ENCODE measurements at regions not wholly inside any gene's neighbourhood (a gene's known extent, or its start where the extent isn't known, plus 50 kb on each side); places are given as distances from the start of the nearest gene placed in this dataset.

DNA sequence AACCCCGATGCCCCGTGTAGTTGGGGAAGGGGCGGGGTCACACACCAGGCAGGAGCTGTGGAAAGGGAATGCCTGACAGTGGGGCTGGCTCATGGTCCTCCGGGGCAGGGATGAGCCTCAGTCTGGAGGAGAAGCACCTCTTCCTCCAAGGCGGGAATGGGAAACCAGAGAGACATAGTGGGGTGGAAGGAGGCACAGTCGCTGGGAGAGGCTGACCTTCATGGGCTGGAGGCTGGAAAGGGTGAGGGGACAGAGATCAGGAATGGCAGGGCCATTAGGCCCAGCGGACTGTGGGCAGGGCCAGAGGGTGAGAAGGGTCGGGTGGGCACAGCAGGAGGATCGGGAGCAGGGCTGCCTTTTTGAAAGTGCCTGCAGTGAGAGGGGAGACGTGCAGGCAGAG, 65.8 kb upstream of the LINGO1 start:
- no peaks in the 10 kb centered on the region for H3K4me1 Mint-ChIP-seq
- DNase-seq (ENCODE audit: low spot score in 2 of 2), result no peak
- H3K4me3 Mint-ChIP-seq, result no peak overlapping the region
- no peaks in the 10 kb centered on the region for H3K36me3 Mint-ChIP-seq
- H3K9me3 Mint-ChIP-seq, result no peaks in the 10 kb centered on the region
- H3K27ac Mint-ChIP-seq, result no peak overlapping the region
- no peak for ATAC-seq

GRCh38 chr15:77697893-77698292, 65.2 kb upstream of the LINGO1 start:
- DNase-seq (ENCODE audit: low spot score in 2 of 2) (no peak), ATAC-seq (no peak)
- Mint-ChIP-seq H3K27ac (no peak overlapping the region), H3K36me3 (no peaks in the 10 kb centered on the region), H3K4me1 (no peaks in the 10 kb centered on the region), H3K9me3 (no peaks in the 10 kb centered on the region), H3K4me3 (no peak overlapping the region)

DNA sequence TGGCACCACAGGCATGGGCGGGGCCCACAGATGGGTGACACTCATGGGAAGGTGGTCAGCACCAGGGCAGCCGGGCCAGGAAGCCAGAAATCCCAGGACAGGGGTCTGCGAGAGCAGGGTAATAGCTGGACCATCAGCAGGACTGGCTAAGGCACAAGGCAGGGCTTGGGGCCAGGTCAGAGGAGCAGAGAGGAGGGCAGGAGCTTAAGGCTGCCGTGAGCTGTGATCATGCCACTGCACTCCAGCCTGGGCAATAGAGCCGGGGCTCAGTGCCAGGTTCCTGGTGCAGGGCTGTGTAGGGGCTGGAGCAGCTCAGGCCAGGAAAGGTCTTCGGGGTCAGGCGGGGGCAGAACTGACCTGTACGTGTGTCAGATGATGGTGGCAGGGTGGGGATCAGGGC, 64.2 kb upstream of the LINGO1 start:
- Mint-ChIP-seq H3K4me3 (no peak overlapping the region), H3K9me3 (no peaks in the 10 kb centered on the region), H3K27ac (no peak overlapping the region), H3K36me3 (no peaks in the 10 kb centered on the region), H3K4me1 (no peaks in the 10 kb centered on the region)
- no peak for DNase-seq (ENCODE audit: low spot score in 2 of 2)
- ATAC-seq, result no peak

DNA sequence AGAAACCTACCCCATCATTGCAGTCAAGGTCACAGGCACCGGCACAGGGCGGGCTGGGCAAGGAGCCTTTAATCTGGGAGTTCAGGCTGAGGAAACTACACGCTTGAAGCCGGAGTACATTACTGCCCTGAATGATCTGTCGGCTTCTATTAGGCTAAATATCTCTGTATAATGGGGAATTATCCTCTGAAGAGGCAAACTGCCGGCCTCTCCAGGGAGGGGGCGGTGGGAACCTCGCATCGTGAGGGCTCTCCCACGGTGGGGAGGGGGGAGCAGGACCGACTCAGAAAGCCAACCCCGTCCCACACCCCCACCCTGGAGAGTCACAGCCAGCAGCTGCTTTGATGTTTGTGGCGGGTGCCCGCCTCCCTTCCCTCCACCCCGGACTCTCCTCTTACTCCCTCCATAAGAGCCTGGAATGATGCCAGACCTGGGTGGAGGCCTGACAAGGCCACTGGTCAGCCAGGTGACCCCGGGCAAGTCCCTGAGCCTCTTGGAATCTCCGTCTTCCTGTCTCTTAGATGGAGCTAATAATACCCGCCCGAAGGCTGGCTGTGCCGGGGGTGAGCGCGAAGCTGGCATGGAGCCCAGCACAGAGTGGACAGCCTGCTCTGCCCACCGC, 63.4 kb upstream of the LINGO1 start:
- DNase-seq (ENCODE audit: low spot score in 2 of 2), result no peak
- ATAC-seq, result no peak
- no peaks in the 10 kb centered on the region for H3K36me3 Mint-ChIP-seq
- H3K4me3 Mint-ChIP-seq, result no peak overlapping the region
- H3K9me3 Mint-ChIP-seq, result no peaks in the 10 kb centered on the region
- H3K27ac Mint-ChIP-seq, result no peak overlapping the region
- no peaks in the 10 kb centered on the region for H3K4me1 Mint-ChIP-seq

- no peak overlapping the region for H3K27ac Mint-ChIP-seq
- H3K36me3 Mint-ChIP-seq, result no peaks in the 10 kb centered on the region
- H3K4me1 Mint-ChIP-seq, result no peaks in the 10 kb centered on the region
- DNase-seq (ENCODE audit: low spot score in 2 of 2) (no peak), ATAC-seq (no peak)
- H3K9me3 Mint-ChIP-seq, result no peaks in the 10 kb centered on the region
- H3K4me3 Mint-ChIP-seq, result no peak overlapping the region
Measured at GRCh38 chr15:77695548-77695947, 62.8 kb upstream of the LINGO1 start.

GRCh38 chr15:77693576-77693975, 60.9 kb upstream of the LINGO1 start:
- Mint-ChIP-seq H3K36me3 (no peaks in the 10 kb centered on the region), H3K4me3 (no peak overlapping the region), H3K9me3 (no peaks in the 10 kb centered on the region), H3K27ac (peak overlapping the region; percentile 17), H3K4me1 (no peaks in the 10 kb centered on the region)
- ATAC-seq (no peak), DNase-seq (ENCODE audit: low spot score in 2 of 2) (no peak)

DNA sequence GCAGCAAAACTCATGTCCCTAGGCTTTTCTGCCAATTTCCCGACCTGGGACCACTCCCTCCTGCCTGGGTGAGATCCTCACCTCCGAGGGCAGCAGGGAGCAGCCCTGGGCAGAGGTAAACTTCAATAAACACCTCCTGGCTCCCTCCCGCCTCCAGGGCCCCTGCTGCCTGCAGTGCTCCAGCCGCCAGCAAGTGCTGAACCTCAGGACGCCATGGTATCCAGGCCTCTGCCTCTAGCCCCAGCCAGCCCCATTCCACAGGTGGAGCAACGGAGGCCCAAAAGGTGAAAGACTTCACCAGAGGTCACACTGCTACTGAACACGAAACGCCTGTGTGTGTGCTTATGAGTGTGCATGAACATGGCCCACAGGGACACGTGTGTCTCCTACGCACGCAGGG, 59.9 kb upstream of the LINGO1 start:
- no peak overlapping the region for H3K4me3 Mint-ChIP-seq
- ATAC-seq, result no peak

GRCh38 chr15:77691607-77692006, 58.9 kb upstream of the LINGO1 start:
- H3K4me3 Mint-ChIP-seq, result no peak overlapping the region
- no peaks in the 10 kb centered on the region for H3K36me3 Mint-ChIP-seq
- ATAC-seq (no peak), DNase-seq (ENCODE audit: low spot score in 2 of 2) (no peak)
- H3K9me3 Mint-ChIP-seq, result no peaks in the 10 kb centered on the region
- H3K4me1 Mint-ChIP-seq, result no peaks in the 10 kb centered on the region
- no peak overlapping the region for H3K27ac Mint-ChIP-seq

More for the DNA sequence above, 59.9 kb upstream of the LINGO1 start:
- no peak overlapping the region for H3K27ac Mint-ChIP-seq
- H3K4me1 Mint-ChIP-seq, result no peaks in the 10 kb centered on the region
- H3K9me3 Mint-ChIP-seq, result no peaks in the 10 kb centered on the region
- H3K36me3 Mint-ChIP-seq, result no peaks in the 10 kb centered on the region
- DNase-seq (ENCODE audit: low spot score in 2 of 2), result no peak

DNA sequence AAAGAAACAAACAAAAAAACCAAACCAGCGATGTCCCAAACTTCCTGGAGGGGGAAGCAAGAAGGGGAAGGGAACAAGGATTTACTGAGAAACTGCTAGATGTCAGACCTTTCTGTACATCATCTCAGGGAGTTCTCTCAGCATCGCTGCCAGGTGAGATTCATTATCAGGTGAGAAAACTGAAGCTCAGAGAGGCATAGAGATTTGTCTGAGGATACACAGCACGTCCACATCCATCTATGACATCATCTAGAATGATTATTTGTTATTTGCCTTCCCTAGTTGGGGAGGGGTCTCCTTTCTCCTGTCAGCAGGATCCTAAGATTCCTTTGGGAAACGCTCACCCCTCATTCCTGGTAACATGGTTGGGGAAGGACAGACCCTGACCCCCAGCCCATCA, 57.1 kb upstream of the LINGO1 start:
- no peak for ATAC-seq
- Mint-ChIP-seq H3K9me3 (no peaks in the 10 kb centered on the region), H3K4me1 (no peaks in the 10 kb centered on the region), H3K4me3 (no peak overlapping the region), H3K36me3 (no peaks in the 10 kb centered on the region), H3K27ac (no peak overlapping the region)
- DNase-seq (ENCODE audit: low spot score in 2 of 2), result no peak

GRCh38 chr15:77688693-77689092, 56.0 kb upstream of the LINGO1 start:
- Mint-ChIP-seq H3K4me1 (no peaks in the 10 kb centered on the region), H3K9me3 (no peaks in the 10 kb centered on the region), H3K36me3 (no peaks in the 10 kb centered on the region), H3K4me3 (no peak overlapping the region), H3K27ac (no peak overlapping the region)
- no peak for DNase-seq (ENCODE audit: low spot score in 2 of 2)
- ATAC-seq, result no peak

GRCh38 chr15:77688266-77688665, 55.6 kb upstream of the LINGO1 start:
- no peaks in the 10 kb centered on the region for H3K4me1 Mint-ChIP-seq
- H3K9me3 Mint-ChIP-seq, result no peaks in the 10 kb centered on the region
- no peak overlapping the region for H3K4me3 Mint-ChIP-seq
- no peak for ATAC-seq
- DNase-seq (ENCODE audit: low spot score in 2 of 2), result no peak
- no peaks in the 10 kb centered on the region for H3K36me3 Mint-ChIP-seq
- H3K27ac Mint-ChIP-seq, result no peak overlapping the region

- Mint-ChIP-seq H3K27ac (no peak overlapping the region), H3K9me3 (no peaks in the 10 kb centered on the region), H3K4me1 (no peaks in the 10 kb centered on the region), H3K4me3 (no peak overlapping the region), H3K36me3 (no peaks in the 10 kb centered on the region)
- no peak for DNase-seq (ENCODE audit: low spot score in 2 of 2)
- no peak for ATAC-seq
Measured at GRCh38 chr15:77685082-77685815, 52.5 kb upstream of the LINGO1 start.

DNA sequence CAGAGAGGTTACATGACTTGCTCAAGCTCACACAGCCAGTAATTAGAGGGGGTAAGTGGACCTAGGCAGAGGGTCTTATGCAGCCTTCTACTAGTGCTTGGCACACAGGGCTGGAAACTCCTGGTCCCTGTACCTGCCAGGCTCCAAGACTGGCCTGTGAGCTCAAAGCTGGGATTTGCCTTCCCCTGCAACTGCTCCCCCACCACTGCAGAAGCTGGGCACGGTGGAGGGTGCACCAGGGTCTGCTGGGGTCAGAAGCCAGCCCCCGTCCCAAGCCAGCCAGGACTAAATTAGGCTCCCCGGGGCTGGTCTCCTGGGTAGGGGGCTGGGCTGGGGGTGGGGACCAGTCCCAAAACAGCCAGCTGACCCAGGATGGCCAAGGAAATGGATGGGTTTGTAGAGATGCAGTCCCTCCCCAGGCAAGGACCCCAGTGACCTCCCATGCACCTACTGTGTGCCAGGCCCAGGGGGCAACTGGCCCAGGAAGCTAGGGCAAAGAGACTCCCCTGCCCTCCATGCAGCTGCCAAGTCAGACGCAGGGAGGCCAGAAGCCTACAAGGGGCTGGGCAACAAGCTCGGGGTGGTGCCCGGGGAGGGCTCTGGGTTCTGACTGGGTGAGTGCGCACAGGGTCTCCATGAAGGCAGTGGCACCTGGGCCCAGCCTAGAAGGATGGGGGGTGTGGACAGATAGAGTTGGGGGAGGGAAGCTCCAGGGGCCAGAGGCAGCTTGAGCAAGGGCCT, 51.8 kb upstream of the LINGO1 start:
- H3K27ac Mint-ChIP-seq, result no peak overlapping the region
- H3K4me3 Mint-ChIP-seq, result no peak overlapping the region
- DNase-seq (ENCODE audit: low spot score in 2 of 2) (no peak), ATAC-seq (no peak)
- no peaks in the 10 kb centered on the region for H3K9me3 Mint-ChIP-seq
- no peaks in the 10 kb centered on the region for H3K36me3 Mint-ChIP-seq
- H3K4me1 Mint-ChIP-seq, result no peaks in the 10 kb centered on the region

- Mint-ChIP-seq H3K9me3 (no peaks in the 10 kb centered on the region), H3K27ac (no peak overlapping the region), H3K36me3 (no peaks in the 10 kb centered on the region), H3K4me3 (no peak overlapping the region), H3K4me1 (no peaks in the 10 kb centered on the region)
- DNase-seq (ENCODE audit: low spot score in 2 of 2) (no peak), ATAC-seq (no peak)
Measured at GRCh38 chr15:77682564-77682963, 49.9 kb upstream of the LINGO1 start.
